ENCODE measurements at regions not wholly inside any gene's neighbourhood (a gene's known extent, or its start where the extent isn't known, plus 50 kb on each side); places are given as distances from the start of the nearest gene placed in this dataset.

GRCh38 chr1:34547046-34547674, 207.7 kb upstream of the GJB5 start:
- no peak for TF ChIP-seq ZFP3 (CRISPR knock-in tag; IDR thresholded peaks at IDR 0.05)
- no peak for TF ChIP-seq ISL1 (CRISPR knock-in tag; IDR thresholded peaks at IDR 0.05)
- no peak for TF ChIP-seq POU6F1 (CRISPR knock-in tag; IDR thresholded peaks at IDR 0.05; ENCODE audit: borderline replicate concordance, low read depth)
- TF ChIP-seq ARNTL (CRISPR knock-in tag; IDR thresholded peaks at IDR 0.05; ENCODE audit: borderline replicate concordance, low read depth), result no peak
- TF ChIP-seq TOX (CRISPR knock-in tag; IDR thresholded peaks at IDR 0.05; ENCODE audit: borderline replicate concordance), result no peak
- no peak for TF ChIP-seq ZNF565 (CRISPR knock-in tag; conservative IDR thresholded peaks at IDR 0.05; ENCODE audit: low read depth)
- no peak for TF ChIP-seq PPARA (CRISPR knock-in tag; IDR thresholded peaks at IDR 0.05; ENCODE audit: borderline replicate concordance)
- no peak for TF ChIP-seq BACH2 (CRISPR knock-in tag; IDR thresholded peaks at IDR 0.05; ENCODE audit: borderline replicate concordance)
- TF ChIP-seq PATZ1 (CRISPR knock-in tag; IDR thresholded peaks at IDR 0.05; ENCODE audit: borderline replicate concordance), result no peak
- TF ChIP-seq ZNF70 (CRISPR knock-in tag; IDR thresholded peaks at IDR 0.05), result no peak
- TF ChIP-seq, protein P1, sequence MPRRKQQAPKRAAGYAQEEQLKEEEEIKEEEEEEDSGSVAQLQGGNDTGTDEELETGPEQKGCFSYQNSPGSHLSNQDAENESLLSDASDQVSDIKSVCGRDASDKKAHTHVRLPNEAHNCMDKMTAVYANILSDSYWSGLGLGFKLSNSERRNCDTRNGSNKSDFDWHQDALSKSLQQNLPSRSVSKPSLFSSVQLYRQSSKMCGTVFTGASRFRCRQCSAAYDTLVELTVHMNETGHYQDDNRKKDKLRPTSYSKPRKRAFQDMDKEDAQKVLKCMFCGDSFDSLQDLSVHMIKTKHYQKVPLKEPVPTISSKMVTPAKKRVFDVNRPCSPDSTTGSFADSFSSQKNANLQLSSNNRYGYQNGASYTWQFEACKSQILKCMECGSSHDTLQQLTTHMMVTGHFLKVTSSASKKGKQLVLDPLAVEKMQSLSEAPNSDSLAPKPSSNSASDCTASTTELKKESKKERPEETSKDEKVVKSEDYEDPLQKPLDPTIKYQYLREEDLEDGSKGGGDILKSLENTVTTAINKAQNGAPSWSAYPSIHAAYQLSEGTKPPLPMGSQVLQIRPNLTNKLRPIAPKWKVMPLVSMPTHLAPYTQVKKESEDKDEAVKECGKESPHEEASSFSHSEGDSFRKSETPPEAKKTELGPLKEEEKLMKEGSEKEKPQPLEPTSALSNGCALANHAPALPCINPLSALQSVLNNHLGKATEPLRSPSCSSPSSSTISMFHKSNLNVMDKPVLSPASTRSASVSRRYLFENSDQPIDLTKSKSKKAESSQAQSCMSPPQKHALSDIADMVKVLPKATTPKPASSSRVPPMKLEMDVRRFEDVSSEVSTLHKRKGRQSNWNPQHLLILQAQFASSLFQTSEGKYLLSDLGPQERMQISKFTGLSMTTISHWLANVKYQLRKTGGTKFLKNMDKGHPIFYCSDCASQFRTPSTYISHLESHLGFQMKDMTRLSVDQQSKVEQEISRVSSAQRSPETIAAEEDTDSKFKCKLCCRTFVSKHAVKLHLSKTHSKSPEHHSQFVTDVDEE (CRISPR knock-in tag; IDR thresholded peaks at IDR 0.05), result no peak
- TF ChIP-seq ZC3H10 (CRISPR knock-in tag; IDR thresholded peaks at IDR 0.05), result no peak
- no peak for TF ChIP-seq SNAI2 (CRISPR knock-in tag; IDR thresholded peaks at IDR 0.05)
